ENCODE measurements at regions not wholly inside any gene's neighbourhood (a gene's known extent, or its start where the extent isn't known, plus 50 kb on each side); places are given as distances from the start of the nearest gene placed in this dataset.

DNA sequence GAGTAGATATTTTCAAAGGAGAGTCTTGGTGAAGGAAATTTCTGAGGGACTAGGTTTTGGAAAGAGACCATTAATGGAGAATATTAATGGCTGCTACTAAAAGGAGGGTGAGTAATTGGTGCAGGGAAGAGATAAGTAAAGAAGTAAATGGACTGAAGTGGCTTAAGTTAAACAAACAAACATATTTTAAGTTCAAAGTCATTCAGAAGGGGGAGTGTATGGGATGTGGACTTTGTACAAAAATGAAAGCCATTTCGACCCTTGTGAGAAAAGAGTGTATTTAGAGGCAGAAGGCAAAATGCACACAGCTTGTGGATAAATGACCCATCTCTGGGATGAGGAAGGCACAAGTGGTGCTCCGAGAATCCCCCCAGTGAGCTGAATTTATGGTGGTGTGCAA lies 171.7 kb downstream of the BACH1 start:
- DNase-seq: no peak
- Histone ChIP-seq H3K4me1 (ENCODE audit: insufficient read depth) (no peaks in the 10 kb centered on the region), H3K27me3 (no peaks in the 10 kb centered on the region), H3K9me3 (no peaks in the 10 kb centered on the region), H3K36me3 (no peaks in the 10 kb centered on the region), H3K27ac (no peak overlapping the region), H3K4me3 (no peak overlapping the region)
- intact Hi-C loops (cut with DNase I): loop anchor here in 1 of 4 donors (10.0 kb wide), 1 partner anchor 384 kb away; no protein-coding TSS in a partner anchor
- WGBS, 3 donors: 51 to 56% (median 51%) methylated on average over 2 of the region's 2 CpGs
- TF ChIP-seq EP300 (IDR thresholded peaks at IDR 0.05) (no peak), POLR2A (IDR thresholded peaks at IDR 0.05) (no peak)
- TF ChIP-seq, protein P1, sequence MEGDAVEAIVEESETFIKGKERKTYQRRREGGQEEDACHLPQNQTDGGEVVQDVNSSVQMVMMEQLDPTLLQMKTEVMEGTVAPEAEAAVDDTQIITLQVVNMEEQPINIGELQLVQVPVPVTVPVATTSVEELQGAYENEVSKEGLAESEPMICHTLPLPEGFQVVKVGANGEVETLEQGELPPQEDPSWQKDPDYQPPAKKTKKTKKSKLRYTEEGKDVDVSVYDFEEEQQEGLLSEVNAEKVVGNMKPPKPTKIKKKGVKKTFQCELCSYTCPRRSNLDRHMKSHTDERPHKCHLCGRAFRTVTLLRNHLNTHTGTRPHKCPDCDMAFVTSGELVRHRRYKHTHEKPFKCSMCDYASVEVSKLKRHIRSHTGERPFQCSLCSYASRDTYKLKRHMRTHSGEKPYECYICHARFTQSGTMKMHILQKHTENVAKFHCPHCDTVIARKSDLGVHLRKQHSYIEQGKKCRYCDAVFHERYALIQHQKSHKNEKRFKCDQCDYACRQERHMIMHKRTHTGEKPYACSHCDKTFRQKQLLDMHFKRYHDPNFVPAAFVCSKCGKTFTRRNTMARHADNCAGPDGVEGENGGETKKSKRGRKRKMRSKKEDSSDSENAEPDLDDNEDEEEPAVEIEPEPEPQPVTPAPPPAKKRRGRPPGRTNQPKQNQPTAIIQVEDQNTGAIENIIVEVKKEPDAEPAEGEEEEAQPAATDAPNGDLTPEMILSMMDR (IDR thresholded peaks at IDR 0.05): no peak

DNA sequence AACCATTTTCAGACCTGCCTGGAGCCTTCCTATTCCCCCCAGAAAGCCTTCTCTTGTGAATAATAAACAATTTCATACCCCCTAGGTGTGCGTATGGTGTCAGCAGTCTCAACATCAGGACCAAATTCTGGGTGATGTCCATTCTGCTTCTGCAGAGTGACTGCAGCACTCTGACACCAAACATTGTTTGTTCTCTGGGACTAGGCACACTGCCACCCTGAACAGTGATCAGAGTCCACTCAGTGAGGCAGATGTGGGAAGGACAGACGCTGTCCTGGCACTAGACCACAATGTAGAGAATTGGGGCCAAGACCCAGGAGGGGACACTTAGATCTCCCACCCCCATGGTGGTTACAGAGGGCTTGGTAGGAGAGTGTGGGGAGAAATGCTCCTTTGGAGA lies 175.1 kb downstream of the BACH1 start:
- no peak for DNase-seq
- no peaks in the 10 kb centered on the region for H3K9me3 ChIP-seq
- H3K27me3 ChIP-seq: no peaks in the 10 kb centered on the region
- no peak overlapping the region for H3K27ac ChIP-seq
- no peak for TF ChIP-seq POLR2A (IDR thresholded peaks at IDR 0.05)
- TF ChIP-seq, protein P1 (IDR thresholded peaks at IDR 0.05): no peak
- no peak for TF ChIP-seq EP300 (IDR thresholded peaks at IDR 0.05)
- WGBS, 3 donors: 98 to 100% (median 100%) methylated on average over 2 of the region's 2 CpGs
- no peaks in the 10 kb centered on the region for H3K36me3 ChIP-seq
- intact Hi-C loops (cut with DNase I): loop anchor here in 1 of 4 donors (10.0 kb wide), 1 partner anchor 381 kb away; no protein-coding TSS in a partner anchor
- peaks cover 3% of the 10 kb centered on the region for H3K4me1 ChIP-seq (ENCODE audit: insufficient read depth)
- no peak overlapping the region for H3K4me3 ChIP-seq

DNA sequence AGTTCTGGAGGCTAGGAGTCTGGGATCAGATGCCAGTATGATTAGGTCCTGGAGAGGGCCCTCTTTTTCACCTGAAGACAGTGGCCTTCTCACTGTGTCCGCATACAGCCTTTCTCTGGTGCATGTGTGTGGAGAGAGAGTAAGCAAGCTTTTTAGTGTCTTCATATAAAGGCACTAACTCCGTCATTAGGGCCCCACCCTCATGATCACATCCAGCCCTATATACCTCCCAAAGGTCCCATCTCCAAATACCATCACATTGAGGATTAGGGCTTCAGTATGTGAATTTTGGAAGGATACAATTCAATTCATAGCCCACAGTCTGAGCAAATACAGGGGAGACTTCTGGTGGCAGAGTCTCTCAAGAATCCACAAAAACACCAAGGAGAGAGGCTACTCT lies 176.6 kb downstream of the BACH1 start:
- Histone ChIP-seq H3K27me3 (no peaks in the 10 kb centered on the region), H3K4me1 (ENCODE audit: insufficient read depth) (peaks cover 4% of the 10 kb centered on the region), H3K9me3 (no peaks in the 10 kb centered on the region), H3K27ac (no peak overlapping the region), H3K36me3 (no peaks in the 10 kb centered on the region), H3K4me3 (no peak overlapping the region)
- 95 to 100% (median 99%) methylated on average over 2 of the region's 2 CpGs for WGBS, 3 donors
- intact Hi-C loops (cut with DNase I): loop anchor here in 1 of 4 donors (10.0 kb wide), 1 partner anchor 379 kb away; no protein-coding TSS in a partner anchor
- no peak for TF ChIP-seq EP300 (IDR thresholded peaks at IDR 0.05)
- TF ChIP-seq, protein P1 (IDR thresholded peaks at IDR 0.05): no peak
- TF ChIP-seq POLR2A (IDR thresholded peaks at IDR 0.05): no peak
- no peak for DNase-seq

DNA sequence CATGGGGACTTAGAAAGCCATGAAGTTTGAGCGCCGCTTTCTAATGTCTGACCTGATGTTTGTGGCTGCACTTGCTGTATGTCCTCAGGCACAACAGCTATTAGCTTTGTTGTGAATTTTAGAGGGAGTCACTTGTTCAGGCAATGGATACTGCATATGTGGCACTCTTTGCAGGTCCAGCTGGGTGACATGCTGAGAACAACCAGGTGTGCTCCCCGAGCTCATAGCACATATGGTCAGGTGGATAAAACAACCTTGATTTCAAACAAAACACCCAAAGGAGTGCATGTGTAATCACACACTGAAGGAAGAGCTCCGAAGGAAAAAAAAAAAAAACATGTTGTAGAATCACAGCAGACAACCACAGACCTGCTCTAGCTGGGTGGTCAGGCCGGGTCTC lies 178.6 kb downstream of the BACH1 start:
- Histone ChIP-seq H3K27ac (no peak overlapping the region), H3K27me3 (no peaks in the 10 kb centered on the region), H3K4me3 (no peak overlapping the region), H3K9me3 (no peaks in the 10 kb centered on the region), H3K4me1 (ENCODE audit: insufficient read depth) (peaks cover 4% of the 10 kb centered on the region), H3K36me3 (no peaks in the 10 kb centered on the region)
- intact Hi-C loops (cut with DNase I): loop anchor here in 1 of 4 donors (10.0 kb wide), 1 partner anchor 377 kb away; no protein-coding TSS in a partner anchor
- no peak for DNase-seq
- 72 to 85% (median 80%) methylated on average over 5 of the region's 5 CpGs for WGBS, 3 donors
- TF ChIP-seq POLR2A (IDR thresholded peaks at IDR 0.05) (no peak), EP300 (IDR thresholded peaks at IDR 0.05) (no peak)
- TF ChIP-seq, protein P1 (IDR thresholded peaks at IDR 0.05): no peak

Data from ovary (tissue), 7 donors.